22Rv1 (cell line): ENCODE measurements at regions not wholly inside any gene's neighbourhood (a gene's known extent, or its start where the extent isn't known, plus 50 kb on each side); places are given as distances from the start of the nearest gene placed in this dataset.

Experiments
- H3K27ac ChIP-seq: fragments of 450-650 bp; 2 replicates; pipeline ENCODE4 v1.5.1; 2017
- CTCF ChIP-seq: fragments of 450-650 bp; IDR thresholded peaks from 2 replicates; pipeline ENCODE4 v1.5.1; 2017; ENCODE audit warnings: mild to moderate bottlenecking
- ZFX ChIP-seq: fragments of 450-650 bp; IDR thresholded peaks from 2 replicates; pipeline ENCODE4 v1.6.1; 2017; ENCODE audit warnings: antibody characterized with exemption, borderline replicate concordance

DNA sequence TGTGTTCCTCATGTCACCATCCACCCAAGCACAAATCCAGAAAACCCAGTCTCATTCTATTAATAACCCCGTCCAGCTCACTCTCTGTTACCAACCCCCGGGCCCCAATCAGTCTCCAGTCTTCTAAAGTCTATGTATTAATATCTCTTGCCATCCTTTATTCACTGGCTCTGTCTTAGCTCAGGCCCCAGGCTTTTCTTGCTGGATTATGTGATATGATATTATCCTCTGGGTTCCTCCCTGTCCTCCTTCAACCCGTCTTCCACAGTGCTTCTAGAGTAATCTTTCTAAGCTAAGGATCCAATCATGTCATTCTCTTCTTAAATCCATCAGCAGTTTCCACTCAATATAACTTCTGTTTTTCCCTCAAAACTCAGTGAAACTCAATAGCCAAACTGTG lies 240.5 kb upstream of the OSR1 start:
- TF ChIP-seq CTCF (no peak), ZFX (no peak)
- no peak overlapping the region for H3K27ac ChIP-seq

DNA sequence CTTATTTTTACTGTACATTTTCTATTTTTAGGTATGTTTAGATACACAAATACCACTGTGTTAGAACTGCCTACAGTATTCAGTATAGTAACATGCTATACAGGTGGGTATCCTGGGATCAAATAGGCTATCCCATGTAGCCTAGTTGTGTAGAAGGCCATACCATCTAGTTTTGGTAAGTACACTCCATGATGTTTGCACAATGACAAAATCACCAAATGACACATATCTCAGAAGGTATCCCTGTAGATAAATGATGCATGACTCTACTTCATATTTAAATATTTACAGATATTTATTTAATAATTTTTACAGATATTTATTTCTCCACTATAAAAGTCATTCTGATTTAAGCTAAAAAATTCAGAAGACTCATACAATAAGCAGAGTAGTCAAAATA lies 233.8 kb upstream of the OSR1 start:
- TF ChIP-seq CTCF = no peak
- no peak for TF ChIP-seq ZFX
- no peak overlapping the region for H3K27ac ChIP-seq

- TF ChIP-seq ZFX = no peak
- TF ChIP-seq CTCF = no peak
- H3K27ac ChIP-seq = no peak overlapping the region
Measured at GRCh38 chr2:19589791-19590190, 231.4 kb upstream of the OSR1 start.

- TF ChIP-seq ZFX (no peak), CTCF (no peak)
- H3K27ac ChIP-seq = no peak overlapping the region
Measured at GRCh38 chr2:19580830-19581229, 222.4 kb upstream of the OSR1 start.

DNA sequence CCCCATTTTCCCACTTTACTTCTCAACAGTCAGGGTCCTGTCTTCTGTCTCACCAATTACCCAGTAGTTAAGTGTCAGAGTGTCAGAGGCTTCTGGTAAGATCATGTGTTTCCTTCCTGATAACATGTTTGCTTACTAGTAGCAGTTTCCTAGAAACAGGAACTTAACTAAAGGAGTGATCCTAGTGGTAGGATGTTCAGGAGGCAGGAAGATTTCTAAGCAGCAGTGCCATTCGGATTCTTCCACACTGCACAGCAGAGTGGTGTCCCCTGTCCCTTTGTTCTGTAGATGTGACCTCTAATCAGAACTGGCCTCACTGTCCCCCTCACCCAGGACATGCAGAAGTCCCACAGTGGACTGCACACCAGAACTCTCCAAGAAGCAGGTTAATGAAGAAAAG lies 221.8 kb upstream of the OSR1 start:
- H3K27ac ChIP-seq = no peak overlapping the region
- TF ChIP-seq ZFX (no peak), CTCF (no peak)

DNA sequence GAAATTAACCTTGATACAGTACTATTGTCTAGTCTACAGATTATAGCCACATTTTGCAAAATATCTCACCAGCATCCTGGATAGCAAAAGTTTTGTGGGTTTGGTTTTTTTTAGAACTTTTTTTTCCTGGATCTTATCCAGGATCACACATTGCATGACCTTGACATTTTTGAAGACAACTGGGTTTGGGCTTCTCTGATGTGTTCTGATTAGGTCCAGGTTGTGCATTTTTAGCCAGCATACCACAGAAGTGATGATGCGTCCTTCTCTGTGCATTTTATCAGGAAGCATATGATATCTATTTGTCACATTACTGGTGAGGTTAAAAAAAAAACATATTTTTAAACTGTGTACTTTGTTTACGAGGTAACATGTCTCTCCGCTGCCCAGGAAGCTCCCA lies 221.0 kb upstream of the OSR1 start:
- TF ChIP-seq CTCF = no peak
- TF ChIP-seq ZFX = no peak
- H3K27ac ChIP-seq = no peak overlapping the region

GRCh38 chr2:19577723-19578122 lies 219.3 kb upstream of the OSR1 start:
- no peak for TF ChIP-seq ZFX
- no peak for TF ChIP-seq CTCF
- H3K27ac ChIP-seq = no peak overlapping the region
